CD8-positive, alpha-beta memory T cell (primary cell): ENCODE measurements at regions not wholly inside any gene's neighbourhood (a gene's known extent, or its start where the extent isn't known, plus 50 kb on each side); places are given as distances from the start of the nearest gene placed in this dataset.
"Not testable (repeated sequence)": the region's sequence is repeated elsewhere in the genome, so short reads cannot be mapped to it uniquely, and the experiment has no call there.

Experiments
- CTCF ChIA-PET: fragments of 350-600 bp; sonication (Branson Sonifier 250); formaldehyde crosslinking; loops from one replicate; lab custom pipeline; 2021; ENCODE audit warnings: antibody characterized with exemption; lab: Charles Lee
- POLR2A ChIA-PET: fragments of 350-600 bp; sonication (Branson Sonifier 250); formaldehyde crosslinking; loops from one replicate; lab custom pipeline; 2021; ENCODE audit warnings: antibody characterized with exemption; lab: Charles Lee
- DNase-seq, 5 donors: peaks; one replicate each; pipeline versions ENCODE4 v3.0.0 to v3.0.0-alpha.2; 2020 to 2022; ENCODE audit warnings: mixed read lengths in 1 of 5
- H3K27ac ChIP-seq: one replicate; pipeline ENCODE4 v1.7.0; 2013; ENCODE audit warnings: low read depth, mild to moderate bottlenecking, low read length, moderate library complexity
- H3K27me3 ChIP-seq: 2 replicates; pipeline ENCODE4 v1.7.0; 2013; ENCODE audit warnings: low read length, mild to moderate bottlenecking; ENCODE audit not compliant: insufficient read depth, poor library complexity, severe bottlenecking
- H3K36me3 ChIP-seq: 2 replicates; pipeline ENCODE4 v1.7.0; 2013; ENCODE audit warnings: mild to moderate bottlenecking, low read length, moderate library complexity; ENCODE audit not compliant: insufficient read depth
- H3K4me1 ChIP-seq: 2 replicates; pipeline ENCODE4 v1.7.0; 2013; ENCODE audit warnings: mild to moderate bottlenecking, low read length, moderate library complexity; ENCODE audit not compliant: insufficient read depth
- H3K4me3 ChIP-seq: 2 replicates; pipeline ENCODE4 v1.7.0; 2013; ENCODE audit warnings: mild to moderate bottlenecking, low read length
- H3K9me3 ChIP-seq: 2 replicates; pipeline ENCODE4 v1.7.0; 2013; ENCODE audit warnings: mild to moderate bottlenecking, low read length
- H3K27ac Mint-ChIP-seq, 8 donors: one replicate each; pipeline ENCODE4 v1.8.0; 2020 to 2021; ENCODE audit warnings: mixed read lengths in 8 of 8, mild to moderate bottlenecking in 6 of 8, inconsistent platforms in 3 of 8, moderate library complexity in 3 of 8
- H3K27me3 Mint-ChIP-seq, 2 donors: one replicate each; pipeline ENCODE4 v1.8.0; 2020 to 2021; ENCODE audit warnings: mixed read lengths in 2 of 2, mild to moderate bottlenecking in 1 of 2, moderate library complexity in 1 of 2
- H3K36me3 Mint-ChIP-seq, 3 donors: one replicate each; pipeline ENCODE4 v1.8.0; 2020 to 2021; ENCODE audit warnings: mixed read lengths in 3 of 3, inconsistent platforms in 1 of 3, mild to moderate bottlenecking in 1 of 3
- H3K4me1 Mint-ChIP-seq, 3 donors: one replicate each; pipeline ENCODE4 v1.8.0; 2020 to 2021; ENCODE audit warnings: mixed read lengths in 3 of 3, inconsistent platforms in 1 of 3, mild to moderate bottlenecking in 1 of 3
- H3K4me3 Mint-ChIP-seq, 7 donors: one replicate each; pipeline ENCODE4 v1.8.0; 2020 to 2021; ENCODE audit warnings: mixed read lengths in 7 of 7, mild to moderate bottlenecking in 6 of 7, moderate library complexity in 4 of 7, inconsistent platforms in 2 of 7
- H3K9me3 Mint-ChIP-seq, 5 donors: one replicate each; pipeline ENCODE4 v1.8.0; 2020 to 2022; ENCODE audit warnings: mixed read lengths in 5 of 5, mild to moderate bottlenecking in 3 of 5, moderate library complexity in 2 of 5, inconsistent platforms in 1 of 5

DNA sequence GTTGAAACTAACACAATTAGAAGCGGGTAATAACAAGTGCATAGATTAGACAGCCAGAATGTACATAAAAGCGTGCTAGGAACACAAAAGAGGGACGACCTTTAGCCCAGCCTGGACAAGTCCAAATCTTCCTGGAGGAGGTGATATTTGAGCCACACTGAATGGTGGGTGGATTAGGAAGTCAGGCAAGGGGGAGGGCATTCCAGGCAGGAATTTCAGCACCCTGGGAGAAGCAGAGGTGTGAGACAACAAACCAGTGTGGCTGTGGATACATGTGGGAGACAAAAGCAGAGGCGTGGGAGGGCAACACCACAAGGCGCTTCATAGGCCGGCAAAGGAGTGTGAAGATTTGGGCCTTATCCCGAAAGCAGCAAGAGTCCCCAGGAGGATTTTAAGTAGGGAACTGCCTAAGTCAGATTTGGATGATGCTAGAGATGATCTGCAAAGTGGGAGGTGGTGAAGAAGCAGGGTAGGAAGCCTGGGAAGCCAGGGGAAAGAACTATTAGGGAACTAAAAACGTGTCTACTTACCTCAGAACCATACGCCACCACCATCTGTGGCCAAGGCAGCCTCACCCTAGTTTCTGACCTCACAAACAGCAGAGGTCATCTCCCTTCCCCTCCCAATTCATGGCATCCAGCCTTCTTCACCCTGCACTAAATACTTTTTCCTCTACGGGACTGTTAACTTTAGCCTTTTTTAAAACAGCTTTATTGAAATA, 81.8 kb downstream of the GLUL start:
- Mint-ChIP-seq H3K36me3 (no peaks in the 10 kb centered on the region), H3K4me3 (no peak overlapping the region), H3K4me1 (no peaks in the 10 kb centered on the region), H3K27me3 (peaks cover 0 to 10% of the 10 kb centered on the region in 2 donors), H3K27ac (no peak overlapping the region), H3K9me3 (peaks cover 0 to 3% (median 0%) of the 10 kb centered on the region in 5 donors)
- no peaks in the 10 kb centered on the region for H3K27me3 ChIP-seq
- H3K9me3 ChIP-seq, result no peaks in the 10 kb centered on the region
- CTCF ChIA-PET, result no interaction called here
- H3K4me1 ChIP-seq, result no peaks in the 10 kb centered on the region
- no peak overlapping the region for H3K4me3 ChIP-seq
- no peak overlapping the region for H3K27ac ChIP-seq
- POLR2A ChIA-PET, result no interaction called here
- no peak for DNase-seq
- H3K36me3 ChIP-seq, result no peaks in the 10 kb centered on the region

DNA sequence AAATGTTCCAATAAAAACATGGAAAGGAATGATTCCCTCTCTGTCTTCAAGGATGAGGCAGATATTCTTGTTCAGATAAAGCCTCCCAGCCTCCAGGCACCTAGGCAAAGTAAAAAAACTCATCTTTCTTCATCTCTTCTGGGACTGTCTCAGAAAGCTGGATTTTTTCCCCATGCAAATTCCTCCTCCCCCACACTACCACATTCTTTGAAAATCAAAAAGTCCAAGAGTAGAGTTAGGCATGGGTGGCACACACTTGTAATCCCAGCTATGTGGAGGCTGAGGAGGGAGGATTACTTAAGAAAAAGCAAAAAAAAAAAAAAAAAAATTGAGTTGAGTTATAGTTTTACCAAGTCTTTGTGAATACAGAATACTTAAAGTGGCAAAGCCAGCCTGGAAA, 82.8 kb downstream of the GLUL start:
- H3K4me1 Mint-ChIP-seq, result no peaks in the 10 kb centered on the region
- no peak overlapping the region for H3K27ac ChIP-seq
- POLR2A ChIA-PET, result no interaction called here
- no peaks in the 10 kb centered on the region for H3K9me3 ChIP-seq
- no peaks in the 10 kb centered on the region for H3K36me3 Mint-ChIP-seq
- peak overlapping the region in 1 of 8 donors; percentile 30 for H3K27ac Mint-ChIP-seq
- no peaks in the 10 kb centered on the region for H3K4me1 ChIP-seq
- DNase-seq, result no peak
- H3K27me3 ChIP-seq, result no peaks in the 10 kb centered on the region
- H3K4me3 ChIP-seq, result no peak overlapping the region
- CTCF ChIA-PET, result no interaction called here
- no peak overlapping the region for H3K4me3 Mint-ChIP-seq
- no peaks in the 10 kb centered on the region for H3K36me3 ChIP-seq
- H3K9me3 Mint-ChIP-seq, result peaks cover 0 to 3% (median 0%) of the 10 kb centered on the region in 5 donors
- peaks cover 0 to 10% of the 10 kb centered on the region in 2 donors for H3K27me3 Mint-ChIP-seq

DNA sequence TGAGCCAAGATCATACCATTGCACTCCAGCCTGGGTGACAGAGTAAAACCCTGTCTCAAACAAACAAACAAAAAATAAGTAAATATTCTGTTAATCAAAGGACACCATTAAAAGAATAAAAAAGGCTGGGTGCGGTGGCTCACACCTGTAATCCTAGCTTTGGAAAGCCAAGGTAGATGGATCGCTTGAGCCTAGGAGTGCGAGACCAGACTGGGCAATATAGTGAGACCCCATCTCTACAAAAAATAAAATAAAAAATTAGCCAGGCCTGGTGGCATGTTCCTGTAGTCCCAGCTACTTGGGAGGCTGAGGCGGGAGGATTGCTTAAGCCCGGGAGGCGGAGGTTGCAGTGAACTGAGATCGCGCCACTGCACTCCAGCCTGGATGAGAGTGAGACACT, 84.1 kb downstream of the GLUL start:
- H3K4me1 Mint-ChIP-seq, H3K27ac ChIP-seq, H3K27me3 ChIP-seq, H3K4me3 Mint-ChIP-seq, H3K36me3 ChIP-seq, H3K4me1 ChIP-seq, H3K27me3 Mint-ChIP-seq, DNase-seq, H3K9me3 Mint-ChIP-seq, H3K27ac Mint-ChIP-seq, POLR2A ChIA-PET, H3K4me3 ChIP-seq, CTCF ChIA-PET, H3K36me3 Mint-ChIP-seq, H3K9me3 ChIP-seq: not testable (repeated sequence)

DNA sequence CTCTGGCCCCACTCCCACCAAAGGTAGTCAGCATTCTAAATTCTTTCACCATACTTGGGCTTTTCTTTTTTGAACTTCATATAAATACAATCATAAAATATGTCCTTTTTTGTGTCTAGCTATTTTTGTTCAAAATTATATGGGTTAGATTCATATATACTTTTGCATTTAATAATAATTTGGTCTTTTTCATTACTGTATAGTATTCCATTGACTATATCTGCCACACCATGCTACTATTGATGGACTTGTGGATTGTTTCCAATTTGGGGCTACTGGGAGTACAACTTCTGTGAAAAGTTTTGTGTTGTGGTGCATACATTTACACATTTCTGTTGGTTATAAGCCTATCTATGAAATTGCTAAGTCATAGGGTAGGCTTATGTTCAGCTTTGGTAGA, 85.7 kb downstream of the GLUL start:
- H3K4me1 ChIP-seq, result peaks cover 4% of the 10 kb centered on the region
- Mint-ChIP-seq H3K9me3 (peaks cover 0 to 3% (median 0%) of the 10 kb centered on the region in 5 donors), H3K36me3 (no peaks in the 10 kb centered on the region), H3K4me1 (peaks cover 3% of the 10 kb centered on the region in 3 donors), H3K27me3 (no peaks in the 10 kb centered on the region), H3K4me3 (no peak overlapping the region), H3K27ac (no peak overlapping the region)
- ChIA-PET CTCF (no interaction called here), POLR2A (no interaction called here)
- no peak overlapping the region for H3K27ac ChIP-seq
- no peak overlapping the region for H3K4me3 ChIP-seq
- H3K9me3 ChIP-seq, result no peaks in the 10 kb centered on the region
- no peaks in the 10 kb centered on the region for H3K27me3 ChIP-seq
- no peak for DNase-seq
- H3K36me3 ChIP-seq, result no peaks in the 10 kb centered on the region

DNA sequence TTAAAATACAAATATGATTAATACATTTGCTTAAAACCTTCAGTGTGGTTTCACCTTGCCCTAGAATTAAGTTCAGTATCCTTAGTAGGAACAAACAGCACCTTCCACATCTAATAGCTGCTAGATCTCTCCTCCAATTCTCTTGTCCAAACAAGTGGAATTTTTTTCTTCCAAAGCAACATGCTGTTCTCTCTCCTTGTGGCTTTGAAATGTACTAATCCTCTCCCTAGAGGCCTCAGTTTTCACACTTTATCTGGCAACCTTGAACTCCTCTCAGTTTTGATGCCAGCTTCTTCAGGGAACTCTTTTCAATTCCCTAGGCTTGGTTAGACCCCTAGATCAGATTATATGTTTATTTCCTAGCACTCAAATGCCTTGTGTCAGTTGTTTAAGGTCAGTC, 87.0 kb downstream of the GLUL start:
- CTCF ChIA-PET, result no interaction called here
- Mint-ChIP-seq H3K27me3 (no peaks in the 10 kb centered on the region), H3K36me3 (no peaks in the 10 kb centered on the region), H3K4me1 (peaks cover 4 to 9% (median 5%) of the 10 kb centered on the region in 3 donors), H3K4me3 (no peak overlapping the region), H3K9me3 (peaks cover 0 to 3% (median 0%) of the 10 kb centered on the region in 5 donors), H3K27ac (peak overlapping the region in 1 of 8 donors; percentile 5)
- peaks cover 13% of the 10 kb centered on the region for H3K4me1 ChIP-seq
- POLR2A ChIA-PET, result no interaction called here
- H3K27ac ChIP-seq, result no peak overlapping the region
- DNase-seq, result no peak
- no peaks in the 10 kb centered on the region for H3K9me3 ChIP-seq
- no peaks in the 10 kb centered on the region for H3K27me3 ChIP-seq
- H3K36me3 ChIP-seq, result no peaks in the 10 kb centered on the region
- H3K4me3 ChIP-seq, result no peak overlapping the region

DNA sequence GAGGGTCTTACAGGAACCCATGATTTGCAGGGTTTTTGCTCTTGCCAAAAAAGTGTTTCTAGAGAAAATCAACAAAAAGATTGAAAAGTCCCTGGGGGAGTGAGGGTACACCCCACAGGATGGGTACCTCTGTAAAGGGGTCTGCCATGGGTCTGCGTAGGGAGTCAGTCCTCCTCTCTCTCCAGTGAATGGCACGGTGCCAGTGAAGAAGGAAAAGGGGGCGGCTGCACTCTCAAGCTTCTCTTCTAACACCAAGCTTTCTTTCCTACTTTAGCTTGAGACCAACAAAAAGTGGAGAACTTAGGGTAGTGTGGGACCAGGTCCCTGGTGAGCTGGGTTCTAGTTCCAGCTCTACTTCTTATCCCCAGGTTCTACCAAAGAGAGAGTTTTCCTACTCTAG, 87.4 kb downstream of the GLUL start:
- Mint-ChIP-seq H3K27me3 (no peaks in the 10 kb centered on the region), H3K9me3 (peaks cover 0 to 3% (median 0%) of the 10 kb centered on the region in 5 donors), H3K27ac (peak overlapping the region in 1 of 8 donors; percentile 49), H3K4me1 (peaks cover 4 to 9% (median 5%) of the 10 kb centered on the region in 3 donors), H3K36me3 (no peaks in the 10 kb centered on the region), H3K4me3 (no peak overlapping the region)
- peaks cover 13% of the 10 kb centered on the region for H3K4me1 ChIP-seq
- no peak overlapping the region for H3K4me3 ChIP-seq
- ChIA-PET CTCF (no interaction called here), POLR2A (no interaction called here)
- no peaks in the 10 kb centered on the region for H3K36me3 ChIP-seq
- H3K27ac ChIP-seq, result no peak overlapping the region
- H3K9me3 ChIP-seq, result no peaks in the 10 kb centered on the region
- no peak for DNase-seq
- H3K27me3 ChIP-seq, result no peaks in the 10 kb centered on the region

DNA sequence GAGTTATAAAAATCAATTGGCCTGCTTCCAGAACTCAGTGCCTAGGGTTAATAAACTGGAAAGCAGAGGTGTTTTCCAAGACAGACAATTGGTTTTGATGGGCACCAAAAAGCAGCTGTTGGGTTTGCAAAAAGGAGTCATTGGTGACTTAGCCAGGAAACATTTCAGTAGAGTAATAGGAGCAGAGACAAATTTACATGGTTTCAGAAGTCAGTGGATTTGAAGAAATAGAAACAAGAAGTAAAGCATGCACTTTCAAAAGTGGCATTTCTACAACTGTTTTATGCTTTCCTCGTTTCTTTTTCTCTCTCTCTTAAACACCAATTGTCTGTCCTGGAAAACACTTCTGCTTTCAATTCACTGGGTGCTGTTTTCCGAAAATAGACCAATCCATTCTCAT, 87.8 kb downstream of the GLUL start:
- Mint-ChIP-seq H3K4me1 (peaks cover 4 to 9% (median 5%) of the 10 kb centered on the region in 3 donors), H3K27ac (peak overlapping the region in 1 of 8 donors; percentile 49), H3K4me3 (no peak overlapping the region), H3K9me3 (peaks cover 0 to 3% (median 0%) of the 10 kb centered on the region in 5 donors), H3K27me3 (no peaks in the 10 kb centered on the region), H3K36me3 (no peaks in the 10 kb centered on the region)
- no peak for DNase-seq
- Histone ChIP-seq H3K36me3 (no peaks in the 10 kb centered on the region), H3K4me3 (no peak overlapping the region), H3K27ac (no peak overlapping the region), H3K27me3 (no peaks in the 10 kb centered on the region), H3K4me1 (peaks cover 13% of the 10 kb centered on the region), H3K9me3 (no peaks in the 10 kb centered on the region)
- ChIA-PET CTCF (no interaction called here), POLR2A (no interaction called here)

DNA sequence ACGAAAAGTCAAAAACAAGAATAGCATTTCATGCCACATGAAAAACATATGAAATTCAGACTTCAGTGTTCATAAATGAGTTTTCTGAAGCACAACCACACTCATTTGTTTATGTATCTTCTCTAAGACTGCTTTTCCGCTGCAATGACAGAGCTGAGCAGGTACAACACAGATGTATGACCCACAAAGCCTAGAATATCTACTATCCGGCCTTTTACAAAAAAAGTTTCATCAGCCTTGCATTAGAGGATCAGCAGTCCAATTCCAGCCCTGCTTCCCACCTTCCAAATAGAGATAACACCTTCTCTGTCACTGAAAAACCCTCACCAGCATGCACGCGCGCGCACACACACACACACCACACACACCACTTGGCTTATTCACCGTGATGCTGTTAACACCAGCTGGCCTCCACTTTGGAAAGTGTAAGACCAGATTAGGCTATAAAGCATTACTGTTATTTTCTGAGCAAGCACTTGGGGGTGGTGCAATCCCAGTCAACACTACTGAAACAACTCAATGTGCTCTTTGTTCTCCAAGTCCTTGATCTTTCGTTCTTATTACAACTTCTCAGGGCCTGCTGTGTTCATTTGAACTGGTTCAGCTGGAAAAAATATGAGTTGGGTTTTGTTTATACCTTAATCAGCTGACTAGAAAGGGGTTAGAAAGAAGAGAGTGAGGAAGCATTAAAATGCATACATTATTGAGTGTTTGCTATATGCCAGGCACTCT, 90.0 kb downstream of the GLUL start:
- ChIA-PET POLR2A (no interaction called here), CTCF (no interaction called here)
- DNase-seq, result no peak
- no peak overlapping the region for H3K4me3 ChIP-seq
- Mint-ChIP-seq H3K27ac (peak overlapping the region in 5 of 8 donors; percentile 24 to 61 (median 38)), H3K4me1 (peaks cover 4 to 9% (median 5%) of the 10 kb centered on the region in 3 donors), H3K9me3 (peaks cover 0 to 3% (median 0%) of the 10 kb centered on the region in 5 donors), H3K36me3 (no peaks in the 10 kb centered on the region), H3K4me3 (no peak overlapping the region), H3K27me3 (no peaks in the 10 kb centered on the region)
- H3K9me3 ChIP-seq, result no peaks in the 10 kb centered on the region
- H3K36me3 ChIP-seq, result no peaks in the 10 kb centered on the region
- H3K27me3 ChIP-seq, result no peaks in the 10 kb centered on the region
- peaks cover 13% of the 10 kb centered on the region for H3K4me1 ChIP-seq
- peak overlapping the region; percentile 36 for H3K27ac ChIP-seq
